ES-I3 (cell line): ENCODE measurements at regions not wholly inside any gene's neighbourhood (a gene's known extent, or its start where the extent isn't known, plus 50 kb on each side); places are given as distances from the start of the nearest gene placed in this dataset.
"Not testable (repeated sequence)": the region's sequence is repeated elsewhere in the genome, so short reads cannot be mapped to it uniquely, and the experiment has no call there.

ENCODE experiments used
- H3K36me3 ChIP-seq: 2 replicates; pipeline ENCODE4 v1.6.1; 2013; ENCODE audit warnings: mild to moderate bottlenecking, low read length, control low read depth, moderate library complexity; ENCODE audit not compliant: insufficient read depth
- H3K4me1 ChIP-seq: 2 replicates; pipeline ENCODE4 v1.6.1; 2013; ENCODE audit warnings: mild to moderate bottlenecking, control low read depth, low read length; ENCODE audit not compliant: insufficient read depth
- H3K9ac ChIP-seq: 2 replicates; pipeline ENCODE4 v1.6.1; 2013; ENCODE audit warnings: low read depth, mild to moderate bottlenecking, low read length, moderate library complexity
- H3K9me3 ChIP-seq: 2 replicates; pipeline ENCODE4 v1.6.1; 2013; ENCODE audit warnings: mild to moderate bottlenecking, low read length, moderate library complexity; ENCODE audit not compliant: control insufficient read depth, insufficient read depth

DNA sequence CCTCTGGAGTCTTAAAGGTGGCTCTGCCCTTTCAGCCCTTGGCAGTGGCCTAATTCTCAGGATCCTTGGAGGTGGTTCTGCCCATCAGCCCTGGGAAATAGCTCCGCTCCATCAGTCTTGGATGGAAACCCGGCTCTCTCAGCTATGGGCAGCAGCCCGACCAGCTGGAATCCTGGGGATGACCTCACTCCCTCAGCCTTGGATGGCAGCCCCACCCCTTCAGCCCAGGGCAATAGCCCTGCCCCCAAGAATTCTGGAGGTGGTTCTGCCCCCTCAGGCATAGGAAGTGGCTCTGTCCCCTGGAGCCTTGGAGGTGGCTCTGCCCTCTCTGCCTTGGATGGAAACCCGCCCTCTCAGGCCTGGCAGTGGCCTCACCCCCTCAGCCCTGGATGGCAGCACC, 127.7 kb downstream of the RBMX2 start:
- Histone ChIP-seq H3K4me1 (no peaks in the 10 kb centered on the region), H3K36me3 (no peaks in the 10 kb centered on the region), H3K9ac (no peak overlapping the region), H3K9me3 (no peaks in the 10 kb centered on the region)

DNA sequence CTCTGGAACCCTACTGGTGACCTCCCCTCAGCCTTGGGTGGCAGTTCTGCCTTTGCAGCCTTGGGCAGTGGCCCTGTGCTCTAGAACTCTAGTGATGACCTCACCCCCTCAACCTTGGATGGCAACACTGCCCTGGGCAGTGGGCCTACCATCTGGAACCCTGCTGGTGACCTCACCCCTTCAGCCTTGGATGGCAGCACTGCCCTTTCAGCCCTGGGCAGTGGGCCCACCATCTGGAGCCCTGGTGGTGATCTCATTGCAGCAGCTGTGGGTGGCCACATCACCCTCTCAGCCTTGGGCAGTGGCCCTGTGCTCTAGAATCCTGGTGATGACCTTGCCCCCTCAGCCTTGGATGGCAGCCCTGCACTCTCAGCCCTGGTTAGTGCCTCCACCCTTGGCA, 129.3 kb downstream of the RBMX2 start:
- no peaks in the 10 kb centered on the region for H3K36me3 ChIP-seq
- H3K4me1 ChIP-seq: no peaks in the 10 kb centered on the region
- H3K9me3 ChIP-seq: no peaks in the 10 kb centered on the region
- no peak overlapping the region for H3K9ac ChIP-seq

DNA sequence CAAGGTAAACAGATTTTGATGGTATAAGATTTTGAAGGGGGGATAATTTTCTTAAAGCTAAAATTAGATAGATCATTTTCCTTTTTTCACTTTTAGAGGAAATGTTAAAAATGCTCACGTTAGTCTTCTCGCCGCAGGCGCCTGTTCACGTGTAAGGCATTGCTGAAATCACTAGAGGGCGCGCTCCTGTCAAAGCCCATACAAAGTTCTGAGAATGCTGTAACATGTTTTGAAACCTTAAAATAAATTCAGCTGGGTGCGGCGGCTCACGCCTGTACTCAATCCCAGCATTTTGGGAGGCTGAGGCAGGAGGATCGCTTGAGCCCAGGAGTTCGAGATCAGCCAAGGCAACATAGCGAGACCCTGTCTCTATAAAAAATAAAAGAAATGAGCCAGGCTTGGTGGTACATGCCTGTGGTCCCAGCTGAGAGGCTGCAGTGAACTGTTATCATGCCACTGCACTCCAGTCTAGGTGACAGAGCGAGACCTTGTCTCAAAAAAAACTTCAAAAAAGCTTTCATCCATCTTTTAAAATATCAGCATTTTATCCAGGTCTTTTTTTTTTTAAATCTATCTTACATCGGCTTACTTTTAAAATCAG, 138.0 kb downstream of the RBMX2 start:
- no peak overlapping the region for H3K9ac ChIP-seq
- H3K36me3 ChIP-seq: no peaks in the 10 kb centered on the region
- H3K9me3 ChIP-seq: no peaks in the 10 kb centered on the region
- H3K4me1 ChIP-seq: no peaks in the 10 kb centered on the region

DNA sequence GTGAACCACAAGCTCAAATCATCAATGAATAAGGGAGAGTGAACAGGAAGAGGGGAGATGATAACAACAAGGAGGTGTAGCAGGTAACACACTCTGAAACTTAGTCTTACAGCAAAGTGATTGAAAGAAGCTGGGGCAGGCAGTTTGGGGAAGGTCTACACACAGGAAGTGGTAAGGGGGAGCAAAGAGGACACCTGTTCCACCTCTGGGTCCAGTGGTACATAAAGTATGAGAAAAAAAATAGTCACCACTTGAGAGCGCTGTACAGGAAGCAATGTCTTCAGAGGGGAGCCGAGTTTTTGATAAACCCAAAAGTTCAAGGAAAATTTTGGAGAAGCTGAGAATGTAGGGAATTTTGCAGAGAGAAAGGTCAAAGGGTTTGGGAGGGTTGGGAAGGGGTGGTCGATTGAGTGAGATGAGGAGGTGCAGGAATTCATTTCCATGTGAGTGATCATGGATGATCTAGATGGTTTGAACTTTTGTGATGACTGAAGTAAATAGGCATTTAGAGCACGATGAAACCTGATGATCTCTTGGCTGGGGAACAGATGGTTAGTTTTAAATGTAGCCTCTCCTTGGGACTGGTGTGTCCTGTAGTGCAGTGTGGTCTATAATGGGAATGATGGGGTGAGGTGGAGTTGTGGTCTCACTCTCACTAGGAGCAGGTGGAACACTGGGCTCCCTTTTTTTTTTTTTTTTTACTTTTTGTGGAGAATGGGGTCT, 142.0 kb downstream of the RBMX2 start:
- Histone ChIP-seq H3K4me1 (no peaks in the 10 kb centered on the region), H3K9ac (no peak overlapping the region), H3K9me3 (no peaks in the 10 kb centered on the region), H3K36me3 (no peaks in the 10 kb centered on the region)

DNA sequence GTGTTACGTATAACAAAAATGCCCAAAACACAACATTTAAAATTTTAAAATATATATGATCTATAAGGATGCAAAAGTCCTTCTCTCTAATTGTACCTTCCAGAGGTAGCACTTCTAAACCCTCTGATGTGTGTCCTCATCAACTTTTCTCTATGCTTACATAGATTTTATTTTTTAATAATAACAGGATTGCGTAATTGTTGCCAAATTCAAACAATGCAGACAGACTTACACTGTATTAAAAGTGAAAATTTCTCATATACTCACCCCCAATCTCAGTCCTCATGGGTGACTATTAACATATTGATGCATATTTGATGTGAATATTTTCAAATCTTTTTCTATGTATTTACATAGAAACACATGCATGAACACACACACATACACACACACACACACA, 144.0 kb downstream of the RBMX2 start:
- no peaks in the 10 kb centered on the region; the same call in none of the 2 replicates for H3K4me1 ChIP-seq
- H3K9me3 ChIP-seq: no peaks in the 10 kb centered on the region
- H3K9ac ChIP-seq: no peak overlapping the region
- no peaks in the 10 kb centered on the region for H3K36me3 ChIP-seq

DNA sequence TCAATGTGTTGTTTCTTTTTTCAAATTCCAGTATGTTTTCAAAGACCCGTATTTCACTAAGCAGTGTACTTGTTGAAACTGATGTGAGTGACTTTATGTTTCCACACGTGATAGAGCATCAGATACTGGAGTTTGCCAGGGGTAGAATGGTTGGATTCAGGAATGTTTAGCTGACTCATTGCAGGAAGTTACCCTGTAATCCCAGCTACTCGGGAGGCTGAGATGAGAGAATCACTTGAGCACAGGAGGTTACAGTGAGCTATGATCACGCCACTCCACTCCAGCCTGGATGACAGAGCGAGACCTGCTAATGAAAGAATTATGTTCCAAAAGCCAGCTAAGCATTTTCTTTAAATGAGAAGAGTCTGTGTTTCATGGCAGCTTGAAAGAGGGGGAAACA, 147.6 kb downstream of the RBMX2 start:
- not testable (repeated sequence) for H3K9ac ChIP-seq, H3K36me3 ChIP-seq, H3K9me3 ChIP-seq

DNA sequence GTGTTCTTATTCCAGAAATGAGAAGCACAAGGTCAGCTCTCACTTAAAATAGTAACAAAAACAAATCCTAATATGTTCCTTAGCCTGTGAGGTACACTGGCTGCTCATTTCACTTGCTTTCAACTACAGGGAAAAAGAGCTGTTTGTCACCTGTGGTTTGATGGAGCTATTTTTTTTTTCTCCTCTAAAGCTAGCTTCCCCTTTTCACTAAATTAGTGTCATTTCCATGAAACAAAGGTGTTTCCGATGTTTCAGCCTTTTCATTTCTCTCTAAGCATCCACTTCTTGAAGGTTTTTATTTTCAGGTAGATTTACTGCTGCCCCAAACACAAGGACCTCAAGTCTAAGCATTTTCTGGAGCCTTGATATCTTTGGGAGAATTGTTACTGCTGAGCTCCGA, 148.6 kb downstream of the RBMX2 start:
- Histone ChIP-seq H3K4me1 (no peaks in the 10 kb centered on the region; the same call in none of the 2 replicates), H3K9ac (no peak overlapping the region), H3K9me3 (no peaks in the 10 kb centered on the region), H3K36me3 (no peaks in the 10 kb centered on the region)

More for the DNA sequence above, 147.6 kb downstream of the RBMX2 start:
- H3K4me1 ChIP-seq: not testable (repeated sequence)

DNA sequence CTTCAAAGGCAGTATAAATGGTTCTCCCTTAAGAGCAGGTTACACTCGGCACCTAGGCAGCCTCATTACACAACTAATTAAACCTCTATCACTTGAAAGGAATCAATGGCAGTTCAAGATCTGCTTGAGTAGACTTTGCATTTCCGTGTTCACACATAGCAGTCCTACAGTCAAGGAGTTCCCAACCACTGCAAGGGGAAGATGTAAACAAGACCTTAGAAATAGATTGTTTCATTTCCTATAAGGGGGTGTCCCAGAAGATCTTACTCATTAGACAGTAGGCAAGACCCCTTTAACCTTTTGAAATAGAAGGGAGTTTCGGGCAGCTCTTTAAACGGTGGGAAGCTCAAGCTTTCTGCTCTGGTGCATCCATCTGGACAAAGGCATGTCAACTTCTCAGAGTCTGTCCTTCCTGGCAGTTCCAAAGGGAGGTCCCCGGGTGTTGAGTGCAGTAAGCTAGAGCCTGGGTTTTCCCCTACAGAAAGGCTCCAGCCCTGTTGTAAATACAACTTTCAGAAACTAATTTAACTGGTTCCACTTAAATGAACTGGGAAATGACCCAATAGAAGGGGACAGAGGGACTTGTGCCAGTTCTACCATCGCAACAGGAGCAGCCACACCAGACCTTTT, 150.8 kb downstream of the RBMX2 start:
- Histone ChIP-seq H3K9me3 (no peaks in the 10 kb centered on the region), H3K9ac (no peak overlapping the region), H3K4me1 (no peaks in the 10 kb centered on the region; the same call in none of the 2 replicates), H3K36me3 (no peaks in the 10 kb centered on the region)

DNA sequence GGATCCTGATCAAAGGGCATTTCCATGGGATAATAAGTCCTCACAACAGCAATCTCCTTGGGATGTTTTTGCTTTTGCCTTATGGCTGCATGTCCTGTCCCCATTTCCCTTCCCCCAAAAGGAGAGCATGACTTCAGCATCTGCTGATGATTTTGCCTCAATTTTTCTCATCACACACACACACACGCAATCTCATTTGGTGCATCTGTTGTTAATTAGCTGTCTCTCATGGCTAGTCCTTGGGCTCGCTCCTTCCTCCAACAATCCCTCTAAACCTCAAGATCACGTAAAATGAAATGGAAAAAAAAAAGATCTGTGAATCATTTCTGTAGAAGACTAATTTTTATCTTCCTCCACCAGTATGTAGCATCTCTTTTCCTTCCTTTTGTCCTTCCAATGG, 153.6 kb downstream of the RBMX2 start:
- no peaks in the 10 kb centered on the region for H3K36me3 ChIP-seq
- no peaks in the 10 kb centered on the region for H3K9me3 ChIP-seq
- H3K4me1 ChIP-seq: no peaks in the 10 kb centered on the region
- H3K9ac ChIP-seq: no peak overlapping the region

DNA sequence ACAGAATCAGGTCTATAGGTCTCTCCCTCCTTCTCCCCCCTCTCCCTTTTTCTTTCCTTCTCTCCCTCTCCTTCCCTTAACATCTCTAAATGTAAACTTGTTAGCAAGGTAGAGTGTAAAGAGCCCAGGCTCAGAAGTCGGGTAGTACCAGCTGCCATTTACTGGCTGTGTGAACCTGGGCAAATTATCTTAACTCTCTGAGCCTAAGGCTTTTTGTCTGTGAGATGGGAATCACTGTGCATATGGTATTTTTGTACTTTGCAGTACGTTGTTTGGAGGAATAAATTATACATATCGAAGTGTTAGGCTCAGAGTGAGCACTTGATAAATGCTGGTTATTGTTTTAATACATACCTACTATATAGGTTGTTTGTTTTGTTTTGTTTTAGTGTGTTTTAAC, 154.0 kb downstream of the RBMX2 start:
- Histone ChIP-seq H3K4me1 (no peaks in the 10 kb centered on the region), H3K9ac (no peak overlapping the region), H3K36me3 (no peaks in the 10 kb centered on the region), H3K9me3 (no peaks in the 10 kb centered on the region)

DNA sequence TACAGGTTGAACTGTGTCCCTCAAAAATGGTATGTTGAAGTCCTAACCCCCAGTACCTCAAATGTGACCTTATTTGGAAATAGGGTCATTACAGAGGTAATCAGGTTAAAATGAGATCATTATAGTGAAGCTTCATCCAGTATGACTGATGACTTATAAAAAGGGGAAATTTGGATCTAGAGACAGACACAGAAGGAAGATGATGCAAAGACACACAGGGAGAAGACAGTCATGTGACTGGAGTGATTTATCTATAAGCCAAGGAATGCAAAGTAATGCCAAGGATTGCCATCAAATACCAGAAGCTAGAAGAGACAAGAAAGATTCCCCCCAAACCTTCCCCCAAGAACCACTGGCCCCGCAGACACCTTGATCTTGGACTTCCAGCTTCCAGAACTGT, 155.2 kb downstream of the RBMX2 start:
- Histone ChIP-seq H3K9ac (no peak overlapping the region), H3K4me1 (no peaks in the 10 kb centered on the region), H3K36me3 (no peaks in the 10 kb centered on the region), H3K9me3 (no peaks in the 10 kb centered on the region)

DNA sequence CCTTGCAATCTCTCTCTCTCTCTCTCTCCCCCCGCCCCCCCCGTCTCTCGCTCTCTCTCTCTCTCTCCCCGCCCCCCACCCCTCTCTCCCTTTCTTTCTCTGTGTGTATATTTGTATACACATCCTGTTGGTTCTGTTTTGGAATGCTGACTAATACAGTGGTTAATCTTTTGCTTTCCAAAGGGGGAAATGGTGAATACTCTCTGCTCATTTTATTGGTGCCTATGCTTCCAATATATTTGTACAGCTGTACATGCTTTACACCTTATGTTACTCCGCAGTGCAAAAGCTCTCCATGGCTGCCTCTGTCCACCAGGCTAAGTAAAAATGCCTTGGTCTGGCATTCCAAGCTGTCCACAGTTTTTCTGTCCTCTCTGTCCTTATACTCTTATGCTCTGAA, 158.8 kb downstream of the RBMX2 start:
- Histone ChIP-seq H3K9ac (no peak overlapping the region), H3K9me3 (no peaks in the 10 kb centered on the region), H3K4me1 (no peaks in the 10 kb centered on the region), H3K36me3 (no peaks in the 10 kb centered on the region)

DNA sequence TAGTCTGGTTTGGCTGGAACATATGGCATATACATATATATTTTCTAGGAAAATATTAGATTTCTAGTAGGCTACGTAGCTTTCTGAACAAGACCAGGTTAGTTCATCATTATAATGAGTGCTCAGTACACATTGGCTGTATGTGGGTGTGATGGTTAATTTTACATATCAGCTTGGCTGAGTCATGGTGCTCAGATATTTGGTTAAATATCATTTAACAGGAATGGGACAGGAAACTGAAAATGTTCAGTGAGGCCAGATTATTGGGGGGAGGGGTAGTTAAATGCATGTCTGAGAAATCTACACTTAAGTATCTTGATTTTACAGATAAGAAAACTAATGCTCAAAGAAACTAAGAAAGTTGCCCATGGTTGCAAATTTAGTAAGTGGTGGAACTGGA, 160.1 kb downstream of the RBMX2 start:
- H3K9ac ChIP-seq: no peak overlapping the region
- H3K9me3 ChIP-seq: no peaks in the 10 kb centered on the region
- no peaks in the 10 kb centered on the region for H3K36me3 ChIP-seq
- no peaks in the 10 kb centered on the region for H3K4me1 ChIP-seq

DNA sequence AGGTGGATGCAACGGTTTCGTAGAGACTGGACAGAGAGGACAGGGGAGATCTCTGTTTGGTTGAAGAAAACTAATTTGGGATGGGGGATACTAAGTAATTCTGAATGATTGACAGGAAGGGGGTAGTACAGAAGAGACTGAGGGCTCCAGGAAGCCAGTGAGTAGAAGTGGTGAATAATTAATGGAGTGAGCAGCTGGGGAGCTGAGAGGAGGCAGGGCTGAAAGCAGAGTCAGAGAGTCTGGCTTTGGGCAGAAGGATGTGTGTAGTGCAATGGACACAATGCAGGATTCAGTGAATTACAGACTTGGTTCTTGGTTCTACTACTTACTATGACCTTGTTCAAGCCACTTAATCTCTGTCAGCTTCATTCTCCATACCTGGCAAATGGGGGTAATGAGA, 161.7 kb downstream of the RBMX2 start:
- no peaks in the 10 kb centered on the region for H3K4me1 ChIP-seq
- H3K9me3 ChIP-seq: no peaks in the 10 kb centered on the region
- H3K9ac ChIP-seq: no peak overlapping the region
- H3K36me3 ChIP-seq: no peaks in the 10 kb centered on the region

DNA sequence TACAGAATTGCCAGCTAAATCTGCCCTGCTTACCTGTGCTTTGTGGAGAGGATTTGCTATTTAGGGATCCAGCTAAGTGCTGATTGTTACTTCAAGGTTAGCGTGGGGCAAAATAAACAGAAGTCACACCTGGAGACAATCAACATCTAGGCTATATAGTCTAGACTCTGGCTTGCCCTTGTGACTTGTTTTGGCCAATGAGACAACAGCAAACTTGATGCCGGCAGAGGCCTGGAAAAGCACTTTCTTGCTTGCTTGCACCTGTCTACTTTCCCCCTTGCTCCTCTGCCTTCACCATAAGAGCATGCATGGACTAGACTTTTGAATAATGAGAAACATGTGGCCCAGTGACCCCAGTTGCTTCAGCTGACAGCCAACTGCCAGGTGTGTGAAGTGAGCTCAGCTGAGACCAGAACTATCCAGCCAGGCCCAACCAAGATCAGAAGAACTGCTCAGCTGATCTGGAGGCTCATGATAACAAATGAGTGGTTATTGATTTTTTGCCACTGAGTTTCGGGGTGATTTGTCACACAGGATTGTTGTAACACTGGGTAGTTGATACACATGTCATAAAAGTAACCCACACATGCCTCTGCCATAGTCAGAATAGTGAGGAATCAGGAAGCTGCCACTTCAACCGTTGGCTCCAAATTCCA, 164.4 kb downstream of the RBMX2 start:
- H3K9me3 ChIP-seq: no peaks in the 10 kb centered on the region
- no peak overlapping the region for H3K9ac ChIP-seq
- no peaks in the 10 kb centered on the region for H3K4me1 ChIP-seq
- H3K36me3 ChIP-seq: no peaks in the 10 kb centered on the region
